Muscle layer of colon (tissue), 2 donors: ENCODE measurements at regions not wholly inside any gene's neighbourhood (a gene's known extent, or its start where the extent isn't known, plus 50 kb on each side); places are given as distances from the start of the nearest gene placed in this dataset.

Source experiments
- H3K27ac ChIP-seq: one replicate; pipeline ENCODE4 v1.7.0; 2013; ENCODE audit warnings: low read depth, mild to moderate bottlenecking, low read length, moderate library complexity
- H3K27me3 ChIP-seq, 2 donors: one replicate each; pipeline ENCODE4 v1.7.0; 2013; ENCODE audit warnings: low read length in 2 of 2, mild to moderate bottlenecking in 2 of 2; ENCODE audit not compliant: insufficient read depth in 2 of 2, control insufficient read depth in 1 of 2
- H3K36me3 ChIP-seq: one replicate; pipeline ENCODE4 v1.7.0; 2013; ENCODE audit warnings: mild to moderate bottlenecking, low read length; ENCODE audit not compliant: insufficient read depth
- H3K4me1 ChIP-seq: one replicate; pipeline ENCODE4 v1.7.0; 2013; ENCODE audit warnings: mild to moderate bottlenecking, low read length; ENCODE audit not compliant: insufficient read depth
- H3K4me3 ChIP-seq, 2 donors: one replicate each; pipeline ENCODE4 v1.7.0; 2013; ENCODE audit warnings: low read length in 2 of 2, low read depth in 1 of 2, mild to moderate bottlenecking in 1 of 2, moderate library complexity in 1 of 2
- H3K9ac ChIP-seq: one replicate; pipeline ENCODE4 v1.7.0; 2013; ENCODE audit warnings: low read length
- H3K9me3 ChIP-seq: one replicate; pipeline ENCODE4 v1.7.0; 2013; ENCODE audit warnings: mild to moderate bottlenecking, low read length
- donor health status: abdominal sarcoma.
- donor health status: Adenocarcinoma of cecum.

- H3K27me3 ChIP-seq = no peaks in the 10 kb centered on the region
- no peak overlapping the region for H3K9ac ChIP-seq
- H3K9me3 ChIP-seq = no peaks in the 10 kb centered on the region
- H3K4me3 ChIP-seq = no peak overlapping the region
- no peaks in the 10 kb centered on the region for H3K36me3 ChIP-seq
- no peak overlapping the region for H3K27ac ChIP-seq
- peaks cover 8% of the 10 kb centered on the region for H3K4me1 ChIP-seq
These were observed 80.1 kb upstream of the SDK2 start for GRCh38 chr17:73724341-73724740.

DNA sequence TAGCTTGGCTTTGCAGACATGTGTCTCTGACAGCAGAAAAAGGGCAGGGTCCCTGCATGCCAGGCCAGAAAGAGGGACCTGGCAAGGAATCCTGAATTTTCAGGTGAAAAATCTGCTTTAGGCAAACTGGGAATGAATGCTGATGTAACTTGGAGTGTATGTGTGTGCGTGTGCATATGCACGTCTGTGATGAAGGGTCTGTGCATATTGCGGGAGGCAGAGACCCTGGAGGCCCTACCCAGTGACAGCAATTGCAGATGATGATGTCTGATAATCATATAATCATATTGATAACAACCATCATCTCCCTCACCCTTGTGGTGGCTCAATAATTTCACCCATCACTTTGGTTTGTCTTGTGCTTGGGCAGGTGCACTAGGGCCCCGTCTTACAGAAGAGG, 80.7 kb upstream of the SDK2 start:
- Histone ChIP-seq H3K9ac (no peak overlapping the region), H3K27me3 (no peaks in the 10 kb centered on the region), H3K27ac (no peak overlapping the region), H3K9me3 (no peaks in the 10 kb centered on the region), H3K4me3 (no peak overlapping the region), H3K36me3 (no peaks in the 10 kb centered on the region), H3K4me1 (peaks cover 1% of the 10 kb centered on the region)

- Histone ChIP-seq H3K4me1 (no peaks in the 10 kb centered on the region), H3K4me3 (no peak overlapping the region), H3K9ac (no peak overlapping the region), H3K27me3 (no peaks in the 10 kb centered on the region), H3K36me3 (no peaks in the 10 kb centered on the region), H3K27ac (no peak overlapping the region), H3K9me3 (peaks cover 3% of the 10 kb centered on the region)
These were observed 81.7 kb upstream of the SDK2 start for GRCh38 chr17:73725794-73726515.

DNA sequence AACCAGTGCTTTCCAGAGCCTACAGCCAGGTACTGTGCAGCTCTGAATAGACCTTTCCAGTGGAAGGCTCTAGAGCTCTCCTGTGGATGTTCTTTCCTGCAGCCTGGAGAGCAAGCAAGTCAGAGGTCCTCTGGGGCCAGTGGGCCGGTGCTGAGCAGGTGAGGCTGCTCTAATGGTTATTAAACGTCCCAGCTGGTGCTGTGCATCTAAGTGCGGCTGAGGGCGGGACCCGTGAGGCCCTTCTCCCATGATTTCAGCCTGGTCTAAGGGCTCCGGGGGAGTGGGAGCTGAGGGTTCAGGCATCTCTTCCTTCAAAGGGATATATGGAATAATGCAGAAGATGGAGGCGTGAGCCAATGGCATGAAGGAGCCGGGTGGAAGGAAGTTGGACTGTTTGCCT, 83.7 kb upstream of the SDK2 start:
- peaks cover 4% of the 10 kb centered on the region for H3K9me3 ChIP-seq
- H3K4me3 ChIP-seq = no peak overlapping the region
- H3K9ac ChIP-seq = no peak overlapping the region
- H3K36me3 ChIP-seq = no peaks in the 10 kb centered on the region
- H3K4me1 ChIP-seq = no peaks in the 10 kb centered on the region
- H3K27me3 ChIP-seq = no peaks in the 10 kb centered on the region
- no peak overlapping the region for H3K27ac ChIP-seq

GRCh38 chr17:73729101-73729500, 84.9 kb upstream of the SDK2 start:
- peaks cover 0 to 3% of the 10 kb centered on the region in 2 donors for H3K27me3 ChIP-seq
- peaks cover 4% of the 10 kb centered on the region for H3K9me3 ChIP-seq
- no peak overlapping the region for H3K27ac ChIP-seq
- H3K4me1 ChIP-seq = no peaks in the 10 kb centered on the region
- no peak overlapping the region for H3K4me3 ChIP-seq
- no peak overlapping the region for H3K9ac ChIP-seq
- no peaks in the 10 kb centered on the region for H3K36me3 ChIP-seq

- Histone ChIP-seq H3K4me3 (no peak overlapping the region), H3K4me1 (no peaks in the 10 kb centered on the region), H3K27ac (no peak overlapping the region), H3K9me3 (peaks cover 4% of the 10 kb centered on the region), H3K27me3 (peaks cover 0 to 3% of the 10 kb centered on the region in 2 donors), H3K36me3 (no peaks in the 10 kb centered on the region), H3K9ac (no peak overlapping the region)
These were observed 87.5 kb upstream of the SDK2 start for GRCh38 chr17:73731733-73732132.

- peaks cover 0 to 3% of the 10 kb centered on the region in 2 donors for H3K27me3 ChIP-seq
- H3K27ac ChIP-seq = no peak overlapping the region
These were observed 89.3 kb upstream of the SDK2 start for GRCh38 chr17:73733517-73733916.

GRCh38 chr17:73735245-73735644, 91.0 kb upstream of the SDK2 start:
- H3K36me3 ChIP-seq = no peaks in the 10 kb centered on the region
- peaks cover 4% of the 10 kb centered on the region for H3K9me3 ChIP-seq
- no peak overlapping the region for H3K4me3 ChIP-seq
- H3K9ac ChIP-seq = no peak overlapping the region
- H3K27ac ChIP-seq = no peak overlapping the region
- H3K4me1 ChIP-seq = no peaks in the 10 kb centered on the region
- peaks cover 0 to 3% of the 10 kb centered on the region in 2 donors for H3K27me3 ChIP-seq

More at GRCh38 chr17:73733517-73733916, 89.3 kb upstream of the SDK2 start:
- Histone ChIP-seq H3K4me1 (no peaks in the 10 kb centered on the region), H3K9ac (no peak overlapping the region), H3K9me3 (peaks cover 4% of the 10 kb centered on the region), H3K4me3 (no peak overlapping the region), H3K36me3 (no peaks in the 10 kb centered on the region)

- no peaks in the 10 kb centered on the region for H3K4me1 ChIP-seq
- peaks cover 0 to 11% of the 10 kb centered on the region in 2 donors for H3K27me3 ChIP-seq
- H3K9me3 ChIP-seq = no peaks in the 10 kb centered on the region
- no peaks in the 10 kb centered on the region for H3K36me3 ChIP-seq
- H3K9ac ChIP-seq = no peak overlapping the region
- no peak overlapping the region for H3K27ac ChIP-seq
- no peak overlapping the region for H3K4me3 ChIP-seq
These were observed 94.7 kb upstream of the SDK2 start for GRCh38 chr17:73738751-73739575.

DNA sequence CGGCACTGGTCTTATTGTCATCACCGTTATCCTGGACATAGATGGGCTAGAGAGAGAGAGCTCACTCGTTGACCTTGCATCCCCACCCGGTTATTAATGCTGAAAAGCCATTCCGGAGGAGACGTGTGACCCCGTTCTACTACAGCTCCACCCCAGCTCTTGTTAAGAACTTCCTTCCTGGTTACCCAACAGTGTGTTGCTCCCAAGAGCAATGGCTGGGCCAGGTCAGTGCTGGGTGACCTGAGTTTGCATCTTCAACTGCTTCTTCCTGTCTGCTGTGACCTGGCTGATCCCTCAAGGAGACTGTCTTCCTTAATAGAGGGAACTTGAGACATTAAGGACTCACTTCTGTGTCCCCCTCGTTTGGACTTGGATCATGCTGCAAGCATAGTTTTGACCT, 96.1 kb upstream of the SDK2 start:
- no peaks in the 10 kb centered on the region for H3K9me3 ChIP-seq
- H3K27me3 ChIP-seq = peaks cover 0 to 11% of the 10 kb centered on the region in 2 donors
- no peak overlapping the region for H3K4me3 ChIP-seq
- H3K4me1 ChIP-seq = no peaks in the 10 kb centered on the region
- H3K27ac ChIP-seq = no peak overlapping the region
- H3K36me3 ChIP-seq = no peaks in the 10 kb centered on the region
- H3K9ac ChIP-seq = no peak overlapping the region

- no peaks in the 10 kb centered on the region for H3K4me1 ChIP-seq
- no peak overlapping the region for H3K27ac ChIP-seq
- peaks cover 0 to 11% of the 10 kb centered on the region in 2 donors for H3K27me3 ChIP-seq
These were observed 98.7 kb upstream of the SDK2 start for GRCh38 chr17:73742948-73743381.

More at GRCh38 chr17:73742948-73743381, 98.7 kb upstream of the SDK2 start:
- Histone ChIP-seq H3K4me3 (no peak overlapping the region), H3K9me3 (no peaks in the 10 kb centered on the region), H3K9ac (no peak overlapping the region), H3K36me3 (no peaks in the 10 kb centered on the region)
